Adrenal gland (tissue), 5 donors: ENCODE measurements at regions not wholly inside any gene's neighbourhood (a gene's known extent, or its start where the extent isn't known, plus 50 kb on each side); places are given as distances from the start of the nearest gene placed in this dataset.

Experiments
- POLR2A ChIP-seq, 2 donors: fragments of 450-650 bp; IDR thresholded peaks; one replicate each; pipeline ENCODE4 v1.6.1; 2017; ENCODE audit warnings: antibody characterized with exemption in 2 of 2, mild to moderate bottlenecking in 2 of 2, moderate library complexity in 1 of 2
- TF ChIP-seq, protein P1 (sequence below), 6 experiments: fragments of 450-650 bp in 4 of 6; fragments of 200-600 bp in 2 of 6; sonication (generic) in 1 of 6; IDR thresholded peaks; 1 replicate in 5 of 6; 2 replicates in 1 of 6; pipeline versions ENCODE4 v1.5.1 to v1.8.0; 2016 to 2021; ENCODE audit warnings: antibody characterized with exemption in 6 of 6, mild to moderate bottlenecking in 2 of 6, moderate library complexity in 1 of 6
- donor health status: DM: no; HTN: no; CAD: no.

GRCh38 chr5:67310740-67311139 is 114.1 kb upstream of the CD180 start:
- TF ChIP-seq, protein P1, sequence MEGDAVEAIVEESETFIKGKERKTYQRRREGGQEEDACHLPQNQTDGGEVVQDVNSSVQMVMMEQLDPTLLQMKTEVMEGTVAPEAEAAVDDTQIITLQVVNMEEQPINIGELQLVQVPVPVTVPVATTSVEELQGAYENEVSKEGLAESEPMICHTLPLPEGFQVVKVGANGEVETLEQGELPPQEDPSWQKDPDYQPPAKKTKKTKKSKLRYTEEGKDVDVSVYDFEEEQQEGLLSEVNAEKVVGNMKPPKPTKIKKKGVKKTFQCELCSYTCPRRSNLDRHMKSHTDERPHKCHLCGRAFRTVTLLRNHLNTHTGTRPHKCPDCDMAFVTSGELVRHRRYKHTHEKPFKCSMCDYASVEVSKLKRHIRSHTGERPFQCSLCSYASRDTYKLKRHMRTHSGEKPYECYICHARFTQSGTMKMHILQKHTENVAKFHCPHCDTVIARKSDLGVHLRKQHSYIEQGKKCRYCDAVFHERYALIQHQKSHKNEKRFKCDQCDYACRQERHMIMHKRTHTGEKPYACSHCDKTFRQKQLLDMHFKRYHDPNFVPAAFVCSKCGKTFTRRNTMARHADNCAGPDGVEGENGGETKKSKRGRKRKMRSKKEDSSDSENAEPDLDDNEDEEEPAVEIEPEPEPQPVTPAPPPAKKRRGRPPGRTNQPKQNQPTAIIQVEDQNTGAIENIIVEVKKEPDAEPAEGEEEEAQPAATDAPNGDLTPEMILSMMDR (IDR thresholded peaks at IDR 0.05) = no peak
- no peak for TF ChIP-seq POLR2A (IDR thresholded peaks at IDR 0.05)
